Heart left ventricle (tissue), 13 donors: ENCODE measurements at regions not wholly inside any gene's neighbourhood (a gene's known extent, or its start where the extent isn't known, plus 50 kb on each side); places are given as distances from the start of the nearest gene placed in this dataset.

Source experiments
- CTCF ChIP-seq, 12 donors: fragments of 200-600 bp; sonication (generic) in 4 of 12; IDR thresholded peaks; one replicate each; pipeline versions ENCODE4 v1.5.0 to v1.8.0; 2018 to 2022; ENCODE audit warnings: antibody characterized with exemption in 12 of 12, mild to moderate bottlenecking in 5 of 12
- POLR2A ChIP-seq, 2 donors: fragments of 450-650 bp; IDR thresholded peaks; one replicate each; pipeline ENCODE4 v1.6.1; 2017; ENCODE audit warnings: antibody characterized with exemption in 2 of 2, mild to moderate bottlenecking in 2 of 2, moderate library complexity in 2 of 2
- donor health status: ischemic (EF 13 %, LVEDD 7.1; RV severe dilation, severe dysfunction).
- donor health status: DM: no; HTN: yes; CAD: no.
- donor health status: DM: no; HTN: no; CAD: no.
- donor health status: ischemic (EF 25% LVEDD 6.9; RV normal size, moderate dysfunction).
- donor health status: ischemic (EF 25% LVEDD 5.7; RV mildly dilated, moderate dysfunction).
- donor health status: ischemic (EF 35%, LVEDD 5.7; RV mildly dilated, moderate dysfunction).
- donor health status: nonischemic (EF 11% LVEDD 7.7; RV severe dilation, severe dysfunction).
- donor health status: DM: yes; HTN: yes; CAD: no.
- donor health status: PGD.
- donor health status: ischemic (EF 29% LVEDD 5.4; RV normal size, mild dysfunction).
- donor health status: nonischemic (EF 23%, LVEDD 6.1; RV moderate dilation, normal function).

DNA sequence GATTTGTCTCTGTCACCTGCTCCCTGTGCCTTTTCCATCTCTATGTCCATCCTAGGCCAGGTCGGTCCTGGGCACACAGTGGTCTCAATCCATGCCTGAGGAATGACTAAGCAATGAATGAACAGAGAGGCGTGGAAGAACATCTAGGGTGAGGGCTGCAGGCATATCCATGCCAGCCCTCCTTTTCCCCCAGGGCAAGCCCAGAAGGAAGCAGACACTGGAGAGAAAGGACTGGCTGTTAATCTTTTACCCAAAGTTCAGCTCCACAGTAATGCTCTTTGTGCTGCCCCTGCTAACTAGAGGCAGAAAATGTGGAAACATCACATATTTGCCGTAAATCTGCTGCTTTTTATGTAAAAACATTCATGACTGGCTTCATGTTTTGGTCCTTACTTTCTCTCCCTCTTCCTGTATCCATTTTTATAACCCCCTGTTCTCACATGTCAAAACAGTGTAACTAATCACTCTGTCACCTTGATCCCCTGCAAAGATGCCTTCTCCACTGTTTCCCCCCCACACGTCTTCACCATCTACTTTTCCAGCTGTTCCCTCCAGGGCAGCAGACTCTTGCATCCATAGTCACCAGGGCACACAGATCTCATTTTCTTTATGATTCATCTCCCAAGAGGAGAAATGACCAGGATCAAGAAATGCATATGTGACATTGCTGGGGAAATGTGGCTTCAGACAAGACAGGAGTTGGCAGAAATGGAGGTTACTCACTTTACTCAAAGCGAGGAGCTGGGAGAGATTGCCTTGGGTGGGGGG is 166.4 kb upstream of the PROX1 start:
- TF ChIP-seq CTCF (IDR thresholded peaks at IDR 0.05) (no peak), POLR2A (IDR thresholded peaks at IDR 0.05) (no peak)
